ENCODE measurements at regions not wholly inside any gene's neighbourhood (a gene's known extent, or its start where the extent isn't known, plus 50 kb on each side); places are given as distances from the start of the nearest gene placed in this dataset.

DNA sequence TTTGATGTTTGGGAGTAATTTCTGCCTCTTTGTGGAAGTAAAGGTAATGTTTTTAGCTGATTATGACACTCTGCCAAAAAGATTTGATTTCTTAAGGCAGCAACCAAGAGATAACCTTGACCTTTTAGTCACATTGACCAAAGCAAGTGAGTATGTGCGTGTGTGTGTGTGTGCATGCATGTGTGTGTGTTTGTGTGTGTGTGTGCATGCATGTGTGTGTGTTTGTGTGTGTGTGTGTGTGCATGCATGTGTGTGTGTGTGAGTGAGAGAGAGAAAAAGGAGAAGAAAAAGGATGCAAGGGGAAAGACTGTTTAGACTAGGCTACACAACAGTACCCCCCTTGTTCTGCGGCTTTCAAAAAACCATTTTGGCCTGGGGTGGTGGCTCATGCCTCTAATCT, 88.1 kb upstream of the NPVF start:
- TF ChIP-seq POLR2A (IDR thresholded peaks at IDR 0.05): no peak
- TF ChIP-seq, protein P1, sequence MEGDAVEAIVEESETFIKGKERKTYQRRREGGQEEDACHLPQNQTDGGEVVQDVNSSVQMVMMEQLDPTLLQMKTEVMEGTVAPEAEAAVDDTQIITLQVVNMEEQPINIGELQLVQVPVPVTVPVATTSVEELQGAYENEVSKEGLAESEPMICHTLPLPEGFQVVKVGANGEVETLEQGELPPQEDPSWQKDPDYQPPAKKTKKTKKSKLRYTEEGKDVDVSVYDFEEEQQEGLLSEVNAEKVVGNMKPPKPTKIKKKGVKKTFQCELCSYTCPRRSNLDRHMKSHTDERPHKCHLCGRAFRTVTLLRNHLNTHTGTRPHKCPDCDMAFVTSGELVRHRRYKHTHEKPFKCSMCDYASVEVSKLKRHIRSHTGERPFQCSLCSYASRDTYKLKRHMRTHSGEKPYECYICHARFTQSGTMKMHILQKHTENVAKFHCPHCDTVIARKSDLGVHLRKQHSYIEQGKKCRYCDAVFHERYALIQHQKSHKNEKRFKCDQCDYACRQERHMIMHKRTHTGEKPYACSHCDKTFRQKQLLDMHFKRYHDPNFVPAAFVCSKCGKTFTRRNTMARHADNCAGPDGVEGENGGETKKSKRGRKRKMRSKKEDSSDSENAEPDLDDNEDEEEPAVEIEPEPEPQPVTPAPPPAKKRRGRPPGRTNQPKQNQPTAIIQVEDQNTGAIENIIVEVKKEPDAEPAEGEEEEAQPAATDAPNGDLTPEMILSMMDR (IDR thresholded peaks at IDR 0.05): no peak
